K562 (cell line): ENCODE measurements at regions not wholly inside any gene's neighbourhood (a gene's known extent, or its start where the extent isn't known, plus 50 kb on each side); places are given as distances from the start of the nearest gene placed in this dataset.

Source experiments
- ATAC-seq: fragments of 200-7000 bp; cut with Tn5 transposase; 3 replicates; pipeline ENCODE4 v1.9.1; 2020; ENCODE audit warnings: moderate library complexity
- BruUV-seq: library from RNA; stranded (reverse); fragments of 400-500 nt; replicated peaks from 2 replicates; lab custom pipeline; 2021; lab: Mats Ljungman, UMichigan
- CTCF ChIA-PET: fragments of 300-600 bp; formaldehyde crosslinking; extraction: SDS; loops from one replicate; lab custom pipeline; 2021; ENCODE audit warnings: low intra/inter-chr PET ratio; lab: Yijun Ruan, JAX
- POLR2A ChIA-PET: fragments of 300-600, 350-650 bp; sonication (Branson Sonifier 250); formaldehyde crosslinking; extraction: SDS; loops from one replicate; lab custom pipeline; 2021; ENCODE audit warnings: antibody characterized with exemption, inconsistent platforms; lab: Yijun Ruan, JAX
- DNase-seq, 4 experiments: peaks; one replicate each; pipeline versions ENCODE4 v3.0.0 to v3.0.0-alpha.2; 2011 to 2018; ENCODE audit warnings: low spot score in 3 of 4, mixed read lengths in 3 of 4; ENCODE audit errors: extremely low read depth in 1 of 4
- FAIRE-seq: peaks from 2 replicates; lab custom pipeline; 2011; peaks lifted over from hg19 to GRCh38; lab: Jason Lieb, UNC
- H2AFZ ChIP-seq: 2 replicates; pipeline ENCODE4 v1.6.0; 2011; ENCODE audit warnings: low read depth, low read length, control low read depth, inconsistent platforms
- H3K27ac ChIP-seq: fragments of 200-600 bp; 3 replicates; pipeline ENCODE4 v1.8.0; 2011; ENCODE audit warnings: low read depth, mild to moderate bottlenecking, control low read depth, inconsistent platforms, low read length, moderate library complexity, mixed read lengths; ENCODE audit errors: extremely low read depth
- H3K27me3 ChIP-seq, 2 experiments: fragments of 300-600 bp in 1 of 2; 2 replicates in 1 of 2; 3 replicates in 1 of 2; pipeline versions ENCODE4 v1.6.0 to v1.8.0; 2011; ENCODE audit warnings: inconsistent platforms in 2 of 2, low read length in 2 of 2, mild to moderate bottlenecking in 1 of 2, mixed read lengths in 1 of 2, moderate library complexity in 1 of 2; ENCODE audit not compliant: control insufficient read depth in 2 of 2, insufficient read depth in 2 of 2
- H3K36me3 ChIP-seq: fragments of 300-600 bp; 3 replicates; pipeline ENCODE4 v1.8.0; 2011; ENCODE audit warnings: mild to moderate bottlenecking, low read length, inconsistent platforms; ENCODE audit not compliant: control insufficient read depth, insufficient read depth
- H3K4me1 ChIP-seq, 2 experiments: fragments of 200-600 bp in 1 of 2; replicated peaks in 1 of 2; 2 replicates in 1 of 2; 3 replicates in 1 of 2; pipeline versions ENCODE4 v1.5.1 to v1.8.0; 2011; ENCODE audit warnings: inconsistent platforms in 2 of 2, low read length in 2 of 2, mild to moderate bottlenecking in 1 of 2, mixed read lengths in 1 of 2, moderate library complexity in 1 of 2; ENCODE audit not compliant: control insufficient read depth in 2 of 2, insufficient read depth in 2 of 2
- H3K4me2 ChIP-seq: 2 replicates; pipeline ENCODE4 v1.6.1; 2011; ENCODE audit warnings: low read length, control low read depth, inconsistent platforms, mixed read lengths; ENCODE audit not compliant: insufficient read depth
- H3K4me3 ChIP-seq: fragments of 200-600 bp; sonication (generic), shearing (Covaris generic); 2 replicates; pipeline ENCODE4 v1.5.1; 2016; ENCODE audit warnings: control low read depth, inconsistent platforms
- H3K79me2 ChIP-seq: fragments of 200-600 bp; 3 replicates; pipeline ENCODE4 v1.8.0; 2011; ENCODE audit warnings: low read length, inconsistent platforms; ENCODE audit not compliant: control insufficient read depth, insufficient read depth
- H3K9ac ChIP-seq, 2 experiments: 2 replicates each; pipeline versions ENCODE4 v1.6.0 to v1.6.1; 2011; ENCODE audit warnings: low read depth in 2 of 2, low read length in 2 of 2, control low read depth in 1 of 2, inconsistent platforms in 1 of 2, mild to moderate bottlenecking in 1 of 2, mixed read lengths in 1 of 2; ENCODE audit not compliant: insufficient read depth in 1 of 2
- H3K9me1 ChIP-seq: one replicate; pipeline ENCODE4 v1.6.0; 2011; ENCODE audit warnings: inconsistent platforms, mild to moderate bottlenecking, low read length, moderate library complexity; ENCODE audit not compliant: control insufficient read depth, insufficient read depth
- H3K9me3 ChIP-seq: replicated peaks from 2 replicates; pipeline ENCODE4 v1.5.1; 2011; ENCODE audit warnings: low read depth, low read length, inconsistent platforms; ENCODE audit not compliant: control insufficient read depth, insufficient read depth
- H4K20me1 ChIP-seq: replicated peaks from 2 replicates; pipeline ENCODE4 v1.6.1; 2011; ENCODE audit warnings: low read length, inconsistent platforms, mixed read lengths; ENCODE audit not compliant: control insufficient read depth, insufficient read depth
- COPS2 ChIP-seq: fragments of 450-650 bp; conservative IDR thresholded peaks from 2 replicates; pipeline ENCODE4 v1.6.1; 2016; ENCODE audit warnings: mild to moderate bottlenecking, moderate library complexity
- GABPB1 ChIP-seq: sonication (generic); formaldehyde crosslinking; IDR thresholded peaks from 2 replicates; pipeline ENCODE4 v1.8.0; 2022; ENCODE audit warnings: mild to moderate bottlenecking, missing genetic modification reagents
- NCOR1 ChIP-seq: fragments of 450-650 bp; IDR thresholded peaks from 2 replicates; pipeline ENCODE4 v1.6.1; 2016; ENCODE audit warnings: mild to moderate bottlenecking, moderate library complexity
- PHF8 ChIP-seq: fragments of 200-600 bp; sonication (generic); IDR thresholded peaks from 2 replicates; pipeline ENCODE4 v1.6.1; 2012; ENCODE audit warnings: mixed run types, mild to moderate bottlenecking, inconsistent platforms, low read length, moderate library complexity, borderline replicate concordance
- SMAD1 ChIP-seq: fragments of 150-350 bp; IDR thresholded peaks from 2 replicates; pipeline ENCODE4 v1.6.1; 2014; ENCODE audit warnings: low read length, low read depth; ENCODE audit not compliant: partially characterized antibody
- ZNF75A ChIP-seq: fragments of 450-650 bp; formaldehyde crosslinking; IDR thresholded peaks from 2 replicates; pipeline ENCODE4 v1.4.0; 2020; ENCODE audit warnings: mild to moderate bottlenecking
- WGBS: fragments of 100-300 bp; shearing (Covaris generic); methylation state at CpG from one replicate; pipeline ENCODE4 v1.1.6; 2016; ENCODE audit warnings: low coverage, mixed read lengths; ENCODE audit not compliant: insufficient coverage; ENCODE audit errors: missing lambda C conversion rate; 5-methylcytosine and 5-hydroxymethylcytosine counted together
- in situ Hi-C: fragments of 300-500 bp; cut with MboI; formaldehyde crosslinking; loops from 4 replicates; pipeline ENCODE4 v1.15.0; 2018; ENCODE audit warnings: inconsistent platforms, mixed read lengths
- intact Hi-C: fragments of 100-400 bp; cut with micrococcal nuclease; formaldehyde crosslinking; loops from 2 replicates; pipeline ENCODE4 v1.14.2; 2022

DNA sequence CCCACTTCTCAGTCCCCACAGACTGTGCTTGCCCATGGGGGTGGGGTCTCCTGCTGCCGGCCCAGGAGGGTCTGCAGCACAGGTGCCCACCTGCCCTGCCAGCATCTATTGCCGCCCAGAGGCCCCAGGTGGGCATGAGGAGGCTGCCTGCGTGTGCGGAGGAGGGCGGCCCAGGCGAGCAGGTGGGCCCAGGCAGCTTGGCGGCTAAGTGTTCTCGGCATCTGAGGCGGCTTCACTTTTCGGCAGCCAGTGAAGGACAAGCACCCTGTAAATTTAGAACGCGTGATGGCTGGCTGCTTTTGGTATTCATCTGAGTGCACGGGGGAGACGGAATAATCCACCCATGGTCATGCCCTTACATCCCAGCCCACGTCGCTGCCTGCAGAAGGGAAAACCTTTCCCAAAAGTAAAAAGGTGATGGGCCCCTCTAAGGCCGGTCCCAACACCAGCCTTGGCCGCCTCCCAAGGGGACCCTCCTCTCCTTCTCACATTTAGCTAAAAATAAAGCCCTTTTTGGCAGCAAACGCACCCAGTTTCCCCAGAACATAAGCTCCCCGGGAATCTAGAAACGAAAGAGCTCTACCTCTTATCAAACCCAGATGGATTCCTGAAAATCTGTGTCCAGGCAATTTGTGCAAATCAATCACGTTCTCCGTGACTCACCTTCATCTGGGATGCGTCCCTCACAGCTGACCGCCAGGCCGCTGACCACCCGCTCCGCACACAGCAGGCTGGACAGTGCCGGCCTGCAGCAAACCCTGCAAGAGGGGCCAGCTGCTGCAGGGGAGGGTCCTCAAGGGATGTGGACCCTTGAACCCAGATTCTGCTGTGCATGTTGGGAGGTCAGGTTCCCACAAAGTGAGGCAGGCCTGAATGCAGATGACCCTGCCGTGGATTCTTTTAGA is 79.4 kb downstream of the RBFOX3 start:
- no TSS peak for BruUV-seq
- WGBS, result 1% methylated on average over 30 of the region's 30 CpGs
- no peak for FAIRE-seq

More for the DNA sequence above, 79.4 kb downstream of the RBFOX3 start:
- TF ChIP-seq SMAD1 (no peak), NCOR1 (no peak), COPS2 (no peak), GABPB1 (CRISPR knock-in tag) (no peak), ZNF75A (CRISPR knock-in tag) (no peak), PHF8 (no peak)
- in situ Hi-C loops (no loop called here), intact Hi-C loops (no loop called here)
- ChIA-PET CTCF (no interaction called here), POLR2A (interaction anchor here (1.0 kb wide), 1 partner anchor 10 kb away, joined by 7 read pairs; no protein-coding TSS in a partner anchor)
- no peak overlapping the region for H3K4me2 ChIP-seq
- no peak for DNase-seq
- no peak overlapping the region for H3K4me3 ChIP-seq
- peaks cover 2% of the 10 kb centered on the region for H3K9me1 ChIP-seq
- peaks cover 11% of the 10 kb centered on the region; the same call in 1 of the 2 replicates for H4K20me1 ChIP-seq
- H3K9ac ChIP-seq, result no peak overlapping the region
- no peak for ATAC-seq
- no peaks in the 10 kb centered on the region for H3K36me3 ChIP-seq
- no peaks in the 10 kb centered on the region for H3K9me3 ChIP-seq
- H3K27ac ChIP-seq, result no peak overlapping the region
- H3K79me2 ChIP-seq, result no peaks in the 10 kb centered on the region
- peaks cover 0 to 3% of the 10 kb centered on the region in 2 experiments; a peak in 1 of 5 replicates for H3K4me1 ChIP-seq
- peaks cover 32 to 95% of the 10 kb centered on the region in 2 experiments for H3K27me3 ChIP-seq
- H2AFZ ChIP-seq, result no peak overlapping the region
